ENCODE measurements at regions not wholly inside any gene's neighbourhood (a gene's known extent, or its start where the extent isn't known, plus 50 kb on each side); places are given as distances from the start of the nearest gene placed in this dataset.

GRCh38 chr9:1536522-1537170 lies 478.5 kb upstream of the SMARCA2 start:
- TF ChIP-seq CTCF (IDR thresholded peaks at IDR 0.05; ENCODE audit: low read length) (no peak), EZH2 (IDR thresholded peaks at IDR 0.05; ENCODE audit: borderline replicate concordance, low read length) (no peak)

Measured in OCI-LY1 (cell line).